BJ (cell line): ENCODE measurements at regions not wholly inside any gene's neighbourhood (a gene's known extent, or its start where the extent isn't known, plus 50 kb on each side); places are given as distances from the start of the nearest gene placed in this dataset.

Experiments
- CTCF ChIA-PET: fragments of 350-600 bp; formaldehyde crosslinking; extraction: SDS; loops from one replicate; lab custom pipeline; 2021; ENCODE audit warnings: antibody characterized with exemption, inconsistent platforms; lab: Yijun Ruan, JAX
- POLR2A ChIA-PET: fragments of 300-600 bp; sonication (Branson Sonifier 250); formaldehyde crosslinking; extraction: SDS; loops from one replicate; lab custom pipeline; 2021; ENCODE audit warnings: antibody characterized with exemption; lab: Charles Lee
- DNase-seq: peaks from one replicate; pipeline ENCODE4 v3.0.0-alpha.2; 2011; ENCODE audit warnings: low read depth
- H3K27me3 ChIP-seq: 2 replicates; pipeline ENCODE4 v1.6.0; 2011; ENCODE audit warnings: low read length; ENCODE audit not compliant: control insufficient read depth, insufficient read depth
- H3K36me3 ChIP-seq: 2 replicates; pipeline ENCODE4 v1.5.1; 2011; ENCODE audit warnings: low read length; ENCODE audit not compliant: control insufficient read depth, insufficient read depth
- H3K4me3 ChIP-seq: 2 replicates; pipeline ENCODE4 v1.5.1; 2011; ENCODE audit warnings: low read depth, mild to moderate bottlenecking, control low read depth, low read length
- TF ChIP-seq, protein P1 (sequence below): IDR thresholded peaks from 2 replicates; pipeline ENCODE4 v1.5.1; 2011; ENCODE audit warnings: low read depth, mild to moderate bottlenecking, control low read depth, inconsistent platforms, low read length, moderate library complexity; ENCODE audit not compliant: insufficient read depth

DNA sequence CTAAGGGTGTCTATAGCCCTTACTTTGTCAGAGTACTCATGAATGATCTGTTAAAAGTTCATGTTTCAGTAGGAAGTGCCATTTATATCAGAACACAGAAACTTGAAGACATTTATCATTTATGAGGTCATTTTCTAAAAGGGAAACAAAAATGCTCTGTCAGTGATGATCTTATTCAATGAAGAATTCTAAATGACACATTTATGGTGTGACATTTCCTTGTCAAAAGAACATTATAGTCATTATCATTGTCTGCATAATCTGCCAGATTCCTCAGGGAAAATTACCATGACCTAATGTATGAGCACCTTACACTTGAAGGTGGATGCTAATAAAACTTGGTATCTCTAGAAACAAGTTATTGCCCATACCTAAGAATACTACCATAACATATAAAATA is 853.8 kb upstream of the SLITRK6 start:
- H3K27me3 ChIP-seq = no peaks in the 10 kb centered on the region
- ChIA-PET CTCF (no interaction called here), POLR2A (no interaction called here)
- DNase-seq = no peak
- TF ChIP-seq, protein P1, sequence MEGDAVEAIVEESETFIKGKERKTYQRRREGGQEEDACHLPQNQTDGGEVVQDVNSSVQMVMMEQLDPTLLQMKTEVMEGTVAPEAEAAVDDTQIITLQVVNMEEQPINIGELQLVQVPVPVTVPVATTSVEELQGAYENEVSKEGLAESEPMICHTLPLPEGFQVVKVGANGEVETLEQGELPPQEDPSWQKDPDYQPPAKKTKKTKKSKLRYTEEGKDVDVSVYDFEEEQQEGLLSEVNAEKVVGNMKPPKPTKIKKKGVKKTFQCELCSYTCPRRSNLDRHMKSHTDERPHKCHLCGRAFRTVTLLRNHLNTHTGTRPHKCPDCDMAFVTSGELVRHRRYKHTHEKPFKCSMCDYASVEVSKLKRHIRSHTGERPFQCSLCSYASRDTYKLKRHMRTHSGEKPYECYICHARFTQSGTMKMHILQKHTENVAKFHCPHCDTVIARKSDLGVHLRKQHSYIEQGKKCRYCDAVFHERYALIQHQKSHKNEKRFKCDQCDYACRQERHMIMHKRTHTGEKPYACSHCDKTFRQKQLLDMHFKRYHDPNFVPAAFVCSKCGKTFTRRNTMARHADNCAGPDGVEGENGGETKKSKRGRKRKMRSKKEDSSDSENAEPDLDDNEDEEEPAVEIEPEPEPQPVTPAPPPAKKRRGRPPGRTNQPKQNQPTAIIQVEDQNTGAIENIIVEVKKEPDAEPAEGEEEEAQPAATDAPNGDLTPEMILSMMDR = no peak
- H3K4me3 ChIP-seq = no peak overlapping the region
- no peaks in the 10 kb centered on the region for H3K36me3 ChIP-seq

DNA sequence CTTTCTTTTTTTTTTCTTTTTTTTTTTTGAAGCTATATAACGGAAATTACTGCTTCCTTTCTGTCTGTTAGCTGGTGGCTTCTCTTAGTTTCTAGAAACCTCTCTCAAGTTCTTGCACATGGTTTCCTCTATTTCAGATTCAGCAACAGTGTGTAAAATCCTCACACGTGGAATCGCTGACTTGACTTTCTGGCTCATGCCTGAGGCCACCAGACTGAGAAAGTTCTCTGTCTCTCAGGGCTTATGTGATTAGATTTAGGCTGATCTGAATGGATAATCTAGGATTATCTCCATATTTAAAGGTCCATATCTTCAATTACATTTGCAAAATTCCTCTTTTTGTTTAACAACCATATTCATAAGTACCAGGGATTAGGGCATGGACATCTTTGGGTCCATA is 856.3 kb upstream of the SLITRK6 start:
- TF ChIP-seq, protein P1 = no peak
- DNase-seq = no peak
- ChIA-PET CTCF (no interaction called here), POLR2A (no interaction called here)
- Histone ChIP-seq H3K36me3 (no peaks in the 10 kb centered on the region), H3K4me3 (no peak overlapping the region), H3K27me3 (no peaks in the 10 kb centered on the region)

DNA sequence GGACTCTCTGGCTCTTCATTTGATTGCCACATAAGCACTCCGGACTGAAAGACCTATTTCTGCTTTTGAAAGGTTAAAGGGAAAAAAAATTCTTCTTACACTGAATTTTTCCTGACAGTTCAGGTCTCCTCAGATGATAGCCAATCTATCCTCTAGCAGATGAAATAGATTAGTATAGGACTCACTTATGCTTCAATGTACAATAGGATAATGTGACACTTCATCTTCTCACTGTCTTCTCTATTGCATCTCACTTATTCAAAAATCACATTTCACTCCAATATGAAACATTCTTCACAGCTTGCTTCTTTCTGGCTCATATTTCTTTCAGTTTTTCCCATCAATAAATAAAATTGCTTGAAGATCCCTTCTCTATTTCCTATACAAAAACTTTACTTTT is 860.9 kb upstream of the SLITRK6 start:
- Histone ChIP-seq H3K4me3 (no peak overlapping the region), H3K27me3 (no peaks in the 10 kb centered on the region), H3K36me3 (no peaks in the 10 kb centered on the region)
- POLR2A ChIA-PET = no interaction called here
- DNase-seq = no peak
- TF ChIP-seq, protein P1 = no peak
- CTCF ChIA-PET = no interaction called here

DNA sequence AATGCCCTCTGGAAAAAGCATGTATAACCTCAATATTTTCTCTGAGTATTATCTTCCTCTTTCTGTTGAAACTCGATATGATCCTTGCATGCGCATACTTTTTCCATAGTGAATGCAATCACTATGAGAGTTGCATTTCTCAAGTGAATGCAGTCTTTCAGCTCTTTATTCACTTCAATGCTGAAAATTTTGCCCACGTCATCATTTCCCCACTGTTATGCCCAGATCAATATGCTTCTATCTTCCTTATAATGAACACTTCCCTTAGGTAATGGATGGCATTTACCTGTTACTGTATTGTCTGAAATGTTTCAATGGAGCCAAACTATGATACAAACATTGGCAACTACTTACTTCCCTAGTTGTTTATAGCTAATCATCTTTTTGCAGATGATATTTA is 866.6 kb upstream of the SLITRK6 start:
- ChIA-PET POLR2A (no interaction called here), CTCF (no interaction called here)
- Histone ChIP-seq H3K27me3 (no peaks in the 10 kb centered on the region), H3K36me3 (no peaks in the 10 kb centered on the region), H3K4me3 (no peak overlapping the region)
- DNase-seq = no peak
- TF ChIP-seq, protein P1 = no peak

DNA sequence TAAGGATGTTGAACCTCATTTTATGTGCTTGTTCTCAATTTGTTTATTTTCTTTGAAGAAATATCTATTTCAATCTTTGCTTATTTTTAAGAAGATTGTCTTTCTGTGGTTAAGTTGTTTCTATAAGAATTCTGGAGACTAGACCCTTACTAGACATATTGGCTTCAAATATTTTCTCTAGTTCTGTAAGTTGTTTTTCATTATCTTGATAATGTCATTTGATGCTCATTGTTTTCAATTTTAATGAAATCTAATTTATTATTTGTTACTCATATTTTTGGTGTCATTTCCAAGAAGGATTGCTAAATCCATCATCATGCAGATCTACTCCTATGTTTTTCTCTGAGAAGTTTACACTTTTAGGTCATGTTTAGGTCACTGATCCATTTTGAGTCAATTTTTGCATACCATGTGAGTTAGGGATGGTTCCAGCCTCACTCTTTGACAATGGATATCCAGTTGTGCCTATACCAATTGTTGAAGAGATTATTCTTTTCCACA is 874.8 kb upstream of the SLITRK6 start:
- H3K4me3 ChIP-seq = no peak overlapping the region
- ChIA-PET POLR2A (no interaction called here), CTCF (no interaction called here)
- TF ChIP-seq, protein P1 = no peak
- no peaks in the 10 kb centered on the region for H3K27me3 ChIP-seq
- no peaks in the 10 kb centered on the region for H3K36me3 ChIP-seq
- DNase-seq = no peak
